ENCODE measurements at regions not wholly inside any gene's neighbourhood (a gene's known extent, or its start where the extent isn't known, plus 50 kb on each side); places are given as distances from the start of the nearest gene placed in this dataset.

- H3K27me3 ChIP-seq: no peaks in the 10 kb centered on the region
- TF ChIP-seq CTCF (IDR thresholded peaks at IDR 0.05): no peak
- TF ChIP-seq POLR2A (IDR thresholded peaks at IDR 0.05): no peak
- intact Hi-C loops (cut with DNase I; ENCODE audit: low total_unique reads): no loop called here
- no peaks in the 10 kb centered on the region for H3K9me3 ChIP-seq
- peaks cover 0 to 6% of the 10 kb centered on the region in 2 donors for H3K4me1 ChIP-seq
- H3K4me3 ChIP-seq: no peak overlapping the region
- DNase-seq: no peak
- no peaks in the 10 kb centered on the region for H3K36me3 ChIP-seq
- peak overlapping the region; percentile 99 to 100 for H3K27ac ChIP-seq
These were observed 215.9 kb upstream of the MKLN1 start for GRCh38 chr7:131111792-131112191.

- Histone ChIP-seq H3K9me3 (no peaks in the 10 kb centered on the region), H3K36me3 (no peaks in the 10 kb centered on the region), H3K27me3 (no peaks in the 10 kb centered on the region), H3K27ac (no peak overlapping the region), H3K4me3 (no peak overlapping the region), H3K4me1 (peaks cover 0 to 6% of the 10 kb centered on the region in 2 donors)
- no peak for TF ChIP-seq CTCF (IDR thresholded peaks at IDR 0.05)
- TF ChIP-seq POLR2A (IDR thresholded peaks at IDR 0.05): no peak
- intact Hi-C loops (cut with DNase I; ENCODE audit: low total_unique reads): no loop called here
- no peak for DNase-seq
These were observed 215.2 kb upstream of the MKLN1 start for GRCh38 chr7:131112431-131112830.

GRCh38 chr7:131115340-131115739 lies 212.3 kb upstream of the MKLN1 start:
- intact Hi-C loops (cut with DNase I; ENCODE audit: low total_unique reads): no loop called here
- Histone ChIP-seq H3K27ac (no peak overlapping the region), H3K4me1 (no peaks in the 10 kb centered on the region), H3K27me3 (no peaks in the 10 kb centered on the region), H3K9me3 (no peaks in the 10 kb centered on the region), H3K36me3 (no peaks in the 10 kb centered on the region), H3K4me3 (no peak overlapping the region)
- no peak for DNase-seq
- TF ChIP-seq POLR2A (IDR thresholded peaks at IDR 0.05): no peak
- TF ChIP-seq CTCF (IDR thresholded peaks at IDR 0.05): no peak

- Histone ChIP-seq H3K36me3 (no peaks in the 10 kb centered on the region), H3K4me3 (no peak overlapping the region), H3K27me3 (no peaks in the 10 kb centered on the region), H3K27ac (no peak overlapping the region), H3K9me3 (no peaks in the 10 kb centered on the region), H3K4me1 (no peaks in the 10 kb centered on the region)
- DNase-seq: no peak
- no peak for TF ChIP-seq CTCF (IDR thresholded peaks at IDR 0.05)
- TF ChIP-seq POLR2A (IDR thresholded peaks at IDR 0.05): no peak
- intact Hi-C loops (cut with DNase I; ENCODE audit: low total_unique reads): no loop called here
These were observed 210.2 kb upstream of the MKLN1 start for GRCh38 chr7:131117439-131117838.

GRCh38 chr7:131119381-131119780 lies 208.3 kb upstream of the MKLN1 start:
- DNase-seq: no peak
- no peaks in the 10 kb centered on the region for H3K4me1 ChIP-seq
- H3K9me3 ChIP-seq: no peaks in the 10 kb centered on the region
- intact Hi-C loops (cut with DNase I; ENCODE audit: low total_unique reads): no loop called here
- H3K27ac ChIP-seq: no peak overlapping the region
- H3K27me3 ChIP-seq: no peaks in the 10 kb centered on the region
- H3K36me3 ChIP-seq: no peaks in the 10 kb centered on the region
- TF ChIP-seq CTCF (IDR thresholded peaks at IDR 0.05) (no peak), POLR2A (IDR thresholded peaks at IDR 0.05) (no peak)
- H3K4me3 ChIP-seq: no peak overlapping the region
